ENCODE measurements at regions not wholly inside any gene's neighbourhood (a gene's known extent, or its start where the extent isn't known, plus 50 kb on each side); places are given as distances from the start of the nearest gene placed in this dataset.

DNA sequence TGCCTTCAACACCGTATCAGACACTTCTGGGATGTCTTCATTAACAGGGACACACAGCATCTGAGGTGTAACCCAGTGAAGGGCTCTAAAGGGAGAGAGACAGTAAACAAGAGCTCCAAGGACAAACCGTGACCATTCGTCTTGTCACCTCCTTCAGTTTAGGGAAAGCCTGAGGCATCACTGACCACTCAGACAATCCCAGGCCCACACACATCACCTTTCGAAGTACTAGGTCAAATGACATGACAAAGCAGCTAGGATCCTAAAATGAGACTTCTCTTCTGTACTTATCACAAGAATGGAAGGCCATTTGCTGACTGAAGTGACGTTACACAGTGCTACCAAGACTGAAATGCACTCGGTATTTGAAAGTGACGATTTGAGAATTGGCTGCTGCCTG is 200.7 kb upstream of the KCTD7 start:
- no peak for TF ChIP-seq CTCF (conservative IDR thresholded peaks at IDR 0.05; ENCODE audit: low read depth, low read length)
- no peak for TF ChIP-seq POLR2A (IDR thresholded peaks at IDR 0.05; ENCODE audit: low read depth, low read length)
- TF ChIP-seq CEBPB (IDR thresholded peaks at IDR 0.05; ENCODE audit: low read depth, low read length) = no peak
- TF ChIP-seq RFX5 (IDR thresholded peaks at IDR 0.05; ENCODE audit: low read depth, low read length) = no peak
- TF ChIP-seq CHD1 (IDR thresholded peaks at IDR 0.05; ENCODE audit: low read depth, low read length) = no peak
- no peak for TF ChIP-seq MXI1 (IDR thresholded peaks at IDR 0.05; ENCODE audit: borderline replicate concordance, low read depth, low read length)
- TF ChIP-seq SMC3 (IDR thresholded peaks at IDR 0.05; ENCODE audit: low read depth, low read length) = no peak
- TF ChIP-seq RAD21 (IDR thresholded peaks at IDR 0.05; ENCODE audit: low read length) = no peak
- TF ChIP-seq, protein P1, sequence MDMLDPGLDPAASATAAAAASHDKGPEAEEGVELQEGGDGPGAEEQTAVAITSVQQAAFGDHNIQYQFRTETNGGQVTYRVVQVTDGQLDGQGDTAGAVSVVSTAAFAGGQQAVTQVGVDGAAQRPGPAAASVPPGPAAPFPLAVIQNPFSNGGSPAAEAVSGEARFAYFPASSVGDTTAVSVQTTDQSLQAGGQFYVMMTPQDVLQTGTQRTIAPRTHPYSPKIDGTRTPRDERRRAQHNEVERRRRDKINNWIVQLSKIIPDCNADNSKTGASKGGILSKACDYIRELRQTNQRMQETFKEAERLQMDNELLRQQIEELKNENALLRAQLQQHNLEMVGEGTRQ (IDR thresholded peaks at IDR 0.05; ENCODE audit: low read depth, low read length) = no peak
- no peak for TF ChIP-seq NFE2L2 (IDR thresholded peaks at IDR 0.05; ENCODE audit: low read depth, low read length)
- no peak for TF ChIP-seq FOS (IDR thresholded peaks at IDR 0.05; ENCODE audit: low read depth, low read length)
- no peak for TF ChIP-seq BHLHE40 (IDR thresholded peaks at IDR 0.05; ENCODE audit: low read depth, low read length)
- TF ChIP-seq RCOR1 (IDR thresholded peaks at IDR 0.05; ENCODE audit: insufficient replicate concordance, low read length) = no peak
